H9 (cell line): ENCODE measurements at regions not wholly inside any gene's neighbourhood (a gene's known extent, or its start where the extent isn't known, plus 50 kb on each side); places are given as distances from the start of the nearest gene placed in this dataset.
A peak's percentile ranks its signal among the peaks of the same experiment; 100 is the strongest.

Source experiments
- DNase-seq: peaks from one replicate; pipeline ENCODE4 v3.0.0-alpha.2; 2017
- H2AFZ ChIP-seq: one replicate; pipeline ENCODE4 v1.6.1; 2013; ENCODE audit warnings: mild to moderate bottlenecking, low read length, control low read depth, moderate library complexity
- H2AK5ac ChIP-seq: 2 replicates; pipeline ENCODE4 v1.6.1; 2013; ENCODE audit warnings: low read length, control low read depth, mixed read lengths; ENCODE audit not compliant: insufficient read length
- H2BK120ac ChIP-seq: one replicate; pipeline ENCODE4 v1.6.1; 2013; ENCODE audit warnings: low read depth, mild to moderate bottlenecking, low read length, control low read depth, inconsistent platforms; ENCODE audit not compliant: poor library complexity, severe bottlenecking
- H2BK12ac ChIP-seq: 2 replicates; pipeline ENCODE4 v1.6.1; 2013; ENCODE audit warnings: low read length, control low read depth, mixed read lengths, low read depth; ENCODE audit not compliant: insufficient read length
- H2BK15ac ChIP-seq: 2 replicates; pipeline ENCODE4 v1.6.1; 2013; ENCODE audit warnings: low read depth, low read length, control low read depth
- H2BK20ac ChIP-seq: one replicate; pipeline ENCODE4 v1.6.1; 2013; ENCODE audit warnings: low read depth, mild to moderate bottlenecking, low read length, control low read depth, inconsistent platforms; ENCODE audit not compliant: poor library complexity, severe bottlenecking
- H2BK5ac ChIP-seq: 2 replicates; pipeline ENCODE4 v1.6.1; 2013; ENCODE audit warnings: low read length, control low read depth, mixed read lengths; ENCODE audit not compliant: insufficient read length
- H3K14ac ChIP-seq: 2 replicates; pipeline ENCODE4 v1.6.1; 2013; ENCODE audit warnings: low read length, control low read depth; ENCODE audit not compliant: insufficient read depth
- H3K18ac ChIP-seq: 2 replicates; pipeline ENCODE4 v1.6.1; 2013; ENCODE audit warnings: low read depth, mild to moderate bottlenecking, mixed read lengths, low read length, control low read depth; ENCODE audit not compliant: insufficient read length
- H3K23ac ChIP-seq: 2 replicates; pipeline ENCODE4 v1.6.1; 2013; ENCODE audit warnings: low read length, control low read depth, mixed read lengths, low read depth; ENCODE audit not compliant: insufficient read length
- H3K23me2 ChIP-seq: 2 replicates; pipeline ENCODE4 v1.6.1; 2013; ENCODE audit warnings: low read depth, mild to moderate bottlenecking, mixed read lengths, low read length, control low read depth; ENCODE audit not compliant: insufficient read length, poor library complexity, severe bottlenecking
- H3K27ac ChIP-seq: 2 replicates; pipeline ENCODE4 v1.5.1; 2013; ENCODE audit warnings: low read length, control low read depth, mixed read lengths, low read depth; ENCODE audit not compliant: insufficient read length
- H3K27me3 ChIP-seq: 2 replicates; pipeline ENCODE4 v1.6.1; 2013; ENCODE audit warnings: low read length, control low read depth, inconsistent platforms; ENCODE audit not compliant: insufficient read depth
- H3K4ac ChIP-seq: 2 replicates; pipeline ENCODE4 v1.6.1; 2013; ENCODE audit warnings: low read depth, mild to moderate bottlenecking, control low read depth, inconsistent platforms, low read length, moderate library complexity
- H3K4me1 ChIP-seq: 2 replicates; pipeline ENCODE4 v1.6.1; 2013; ENCODE audit warnings: low read length, control low read depth, inconsistent platforms; ENCODE audit not compliant: insufficient read depth
- H3K4me2 ChIP-seq: 2 replicates; pipeline ENCODE4 v1.6.1; 2013; ENCODE audit warnings: low read length, control low read depth, mixed read lengths; ENCODE audit not compliant: insufficient read length, insufficient read depth
- H3K56ac ChIP-seq: 2 replicates; pipeline ENCODE4 v1.6.1; 2013; ENCODE audit warnings: low read depth, mild to moderate bottlenecking, mixed read lengths, low read length, control low read depth; ENCODE audit not compliant: insufficient read length
- H3K79me1 ChIP-seq: 2 replicates; pipeline ENCODE4 v1.6.1; 2013; ENCODE audit warnings: low read depth, mild to moderate bottlenecking, moderate library complexity, low read length, control low read depth, inconsistent platforms; ENCODE audit not compliant: insufficient read depth, poor library complexity, severe bottlenecking
- H3K79me2 ChIP-seq: 2 replicates; pipeline ENCODE4 v1.6.1; 2013; ENCODE audit warnings: low read length, control low read depth, inconsistent platforms; ENCODE audit not compliant: insufficient read depth
- H3K9ac ChIP-seq: 2 replicates; pipeline ENCODE4 v1.6.1; 2013; ENCODE audit warnings: low read length, control low read depth, mixed read lengths; ENCODE audit not compliant: insufficient read length; ENCODE audit errors: extremely low read depth
- H3K9me3 ChIP-seq: one replicate; pipeline ENCODE4 v1.6.1; 2013; ENCODE audit warnings: low read depth, low read length, inconsistent platforms; ENCODE audit not compliant: control insufficient read depth
- H3T11ph ChIP-seq: one replicate; pipeline ENCODE4 v1.6.1; 2013; ENCODE audit warnings: mild to moderate bottlenecking, low read length, control low read depth, inconsistent platforms
- H4K20me1 ChIP-seq: one replicate; pipeline ENCODE4 v1.6.1; 2013; ENCODE audit not compliant: control insufficient read depth, insufficient read length, insufficient read depth
- H4K5ac ChIP-seq: 2 replicates; pipeline ENCODE4 v1.6.1; 2013; ENCODE audit warnings: low read depth, mild to moderate bottlenecking, mixed read lengths, low read length, control low read depth; ENCODE audit not compliant: insufficient read length
- H4K8ac ChIP-seq: replicated peaks from 2 replicates; pipeline ENCODE4 v1.6.1; 2013; ENCODE audit warnings: low read length, control low read depth, mixed read lengths, low read depth; ENCODE audit not compliant: insufficient read length
- H4K91ac ChIP-seq: 2 replicates; pipeline ENCODE4 v1.6.1; 2013; ENCODE audit warnings: low read depth, mild to moderate bottlenecking, moderate library complexity, mixed read lengths, low read length, control low read depth; ENCODE audit not compliant: insufficient read length
- H3K27ac Mint-ChIP-seq, 3 experiments: 2 replicates in 2 of 3; 3 replicates in 1 of 3; pipeline ENCODE4 v1.8.0; 2020 to 2021; ENCODE audit warnings: mixed read lengths in 3 of 3, mild to moderate bottlenecking in 1 of 3, moderate library complexity in 1 of 3
- H3K27me3 Mint-ChIP-seq: 2 replicates; pipeline ENCODE4 v1.8.0; 2021; ENCODE audit warnings: low read depth, mild to moderate bottlenecking, moderate library complexity, mixed read lengths
- H3K36me3 Mint-ChIP-seq, 3 experiments: 2 replicates in 2 of 3; 3 replicates in 1 of 3; pipeline ENCODE4 v1.8.0; 2020 to 2021; ENCODE audit warnings: low read depth in 3 of 3, mixed read lengths in 3 of 3; ENCODE audit not compliant: insufficient read depth in 1 of 3
- H3K4me1 Mint-ChIP-seq, 2 experiments: 2 replicates each; pipeline ENCODE4 v1.8.0; 2020; ENCODE audit warnings: mixed read lengths in 2 of 2
- H3K4me3 Mint-ChIP-seq, 2 experiments: 2 replicates in 1 of 2; 3 replicates in 1 of 2; pipeline ENCODE4 v1.8.0; 2020 to 2021; ENCODE audit warnings: mild to moderate bottlenecking in 2 of 2, mixed read lengths in 2 of 2, moderate library complexity in 1 of 2
- H3K9me3 Mint-ChIP-seq, 2 experiments: 2 replicates in 1 of 2; 3 replicates in 1 of 2; pipeline ENCODE4 v1.8.0; 2020; ENCODE audit warnings: mild to moderate bottlenecking in 2 of 2, mixed read lengths in 2 of 2, moderate library complexity in 1 of 2
- CTCF ChIP-seq: fragments of 200-600 bp; sonication (generic); conservative IDR thresholded peaks from 3 replicates; pipeline ENCODE4 v1.8.0; 2021; ENCODE audit warnings: antibody characterized with exemption, mild to moderate bottlenecking
- WGBS: extraction: QIAGEN DNeasy Blood & Tissue Kit; methylation state at CpG from one replicate; pipeline ENCODE4 v1.1.7; 2013; ENCODE audit warnings: missing lambda C conversion rate, low lambda C conversion rate, mixed read lengths; ENCODE audit not compliant: insufficient read length; ENCODE audit errors: extremely low coverage; 5-methylcytosine and 5-hydroxymethylcytosine counted together

- no peak overlapping the region for H2BK120ac ChIP-seq
- H3K56ac ChIP-seq: no peak overlapping the region
- no peaks in the 10 kb centered on the region for H3K27me3 ChIP-seq
- H2AFZ ChIP-seq: no peak overlapping the region
- no peak overlapping the region for H3K23ac ChIP-seq
- WGBS: no CpG with 5 or more reads among the region's 8 CpGs
- no peak overlapping the region for H4K91ac ChIP-seq
- 0 out of 2 replicates have a peak overlapping the region, but pooled peaks have one; percentile 10 for H2BK15ac ChIP-seq
- H3K79me2 ChIP-seq: no peaks in the 10 kb centered on the region
- Mint-ChIP-seq H3K27ac (peak overlapping the region in 1 of 3 experiments; percentile 39; a peak in 1 of 7 replicates), H3K27me3 (no peaks in the 10 kb centered on the region), H3K9me3 (peaks cover 4% of the 10 kb centered on the region in 2 experiments; a peak in 4 of 5 replicates), H3K36me3 (peaks cover 0 to 9% (median 0%) of the 10 kb centered on the region in 3 experiments; a peak in 3 of 7 replicates), H3K4me3 (no peak overlapping the region), H3K4me1 (peaks cover 32 to 40% of the 10 kb centered on the region in 2 experiments)
- H3K4ac ChIP-seq: no peak overlapping the region
- H3K23me2 ChIP-seq: no peaks in the 10 kb centered on the region
- peak overlapping the region; percentile 12 for H2BK20ac ChIP-seq
- no peak overlapping the region for H3K4me2 ChIP-seq
- H3K4me1 ChIP-seq: peaks cover 6% of the 10 kb centered on the region
- peak; percentile 62; the same call in 2 of the 3 replicates for TF ChIP-seq CTCF
- H2BK5ac ChIP-seq: no peak overlapping the region
- no peaks in the 10 kb centered on the region for H4K20me1 ChIP-seq
- no peaks in the 10 kb centered on the region for H3K79me1 ChIP-seq
- no peak overlapping the region for H3K27ac ChIP-seq
- peak; percentile 57 for DNase-seq
- no peaks in the 10 kb centered on the region for H3K9me3 ChIP-seq
- H3K18ac ChIP-seq: peak overlapping the region; percentile 35
- H4K8ac ChIP-seq: no peak overlapping the region
- H2BK12ac ChIP-seq: peak overlapping the region; percentile 51
- H3K9ac ChIP-seq: no peak overlapping the region
- no peak overlapping the region for H4K5ac ChIP-seq
- no peak overlapping the region for H3K14ac ChIP-seq
- H3T11ph ChIP-seq: no peak overlapping the region
- no peak overlapping the region for H2AK5ac ChIP-seq
Measured at GRCh38 chr1:229714964-229715603, 89.0 kb downstream of the URB2 start.
